Activated naive CD8-positive, alpha-beta T cell treated with anti-CD3 and anti-CD28 coated beads for 36 hours (primary cell): ENCODE measurements at regions not wholly inside any gene's neighbourhood (a gene's known extent, or its start where the extent isn't known, plus 50 kb on each side); places are given as distances from the start of the nearest gene placed in this dataset.
A peak's percentile ranks its signal among the peaks of the same experiment; 100 is the strongest.

Experiments
- DNase-seq: peaks from one replicate; pipeline ENCODE4 v3.0.0; 2021
- H3K27ac Mint-ChIP-seq: one replicate; pipeline ENCODE4 v1.8.0; 2022; ENCODE audit warnings: mild to moderate bottlenecking, moderate library complexity, mixed read lengths
- H3K27me3 Mint-ChIP-seq: one replicate; pipeline ENCODE4 v1.8.0; 2022; ENCODE audit warnings: mild to moderate bottlenecking, mixed read lengths
- H3K36me3 Mint-ChIP-seq: one replicate; pipeline ENCODE4 v1.8.0; 2021; ENCODE audit warnings: mild to moderate bottlenecking, mixed read lengths
- H3K4me1 Mint-ChIP-seq: one replicate; pipeline ENCODE4 v1.8.0; 2021; ENCODE audit warnings: mixed read lengths
- H3K4me3 Mint-ChIP-seq: one replicate; pipeline ENCODE4 v1.8.0; 2022; ENCODE audit warnings: mild to moderate bottlenecking, moderate library complexity, mixed read lengths
- H3K9me3 Mint-ChIP-seq: one replicate; pipeline ENCODE4 v1.8.0; 2022; ENCODE audit warnings: mixed read lengths

DNA sequence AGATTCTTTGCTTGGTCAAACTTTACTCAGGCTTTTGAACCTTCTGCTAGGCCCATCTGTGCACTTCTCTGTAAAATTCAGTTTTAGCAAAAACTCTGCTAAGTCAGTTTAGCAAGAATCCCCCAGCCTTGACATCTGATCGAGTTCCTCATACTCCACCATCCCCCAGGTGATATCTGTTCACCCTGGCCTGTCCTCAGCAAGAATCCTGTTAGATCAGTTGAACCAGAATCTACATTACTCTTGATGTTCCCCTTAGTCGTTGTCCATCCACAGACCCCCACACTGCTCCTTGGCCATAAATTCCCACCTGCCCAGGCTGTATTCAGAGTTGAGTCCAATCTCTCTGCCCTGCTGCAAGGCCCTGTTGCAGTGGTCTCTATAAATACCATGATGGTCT is 162.6 kb downstream of the ZNF674 start:
- no peaks in the 10 kb centered on the region for H3K9me3 Mint-ChIP-seq
- peaks cover 1% of the 10 kb centered on the region for H3K4me1 Mint-ChIP-seq
- no peak overlapping the region for H3K27ac Mint-ChIP-seq

GRCh38 chrX:46381630-46382029 is 163.6 kb downstream of the ZNF674 start:
- peak; percentile 11 for DNase-seq
- H3K27ac Mint-ChIP-seq = no peak overlapping the region
- no peak overlapping the region for H3K4me3 Mint-ChIP-seq
- H3K36me3 Mint-ChIP-seq = no peaks in the 10 kb centered on the region
- H3K9me3 Mint-ChIP-seq = no peaks in the 10 kb centered on the region
- peaks cover 2% of the 10 kb centered on the region for H3K4me1 Mint-ChIP-seq
- peaks cover 4% of the 10 kb centered on the region for H3K27me3 Mint-ChIP-seq

More for the DNA sequence above, 162.6 kb downstream of the ZNF674 start:
- Mint-ChIP-seq H3K36me3 (no peaks in the 10 kb centered on the region), H3K4me3 (no peak overlapping the region), H3K27me3 (peaks cover 4% of the 10 kb centered on the region)
- DNase-seq = no peak

DNA sequence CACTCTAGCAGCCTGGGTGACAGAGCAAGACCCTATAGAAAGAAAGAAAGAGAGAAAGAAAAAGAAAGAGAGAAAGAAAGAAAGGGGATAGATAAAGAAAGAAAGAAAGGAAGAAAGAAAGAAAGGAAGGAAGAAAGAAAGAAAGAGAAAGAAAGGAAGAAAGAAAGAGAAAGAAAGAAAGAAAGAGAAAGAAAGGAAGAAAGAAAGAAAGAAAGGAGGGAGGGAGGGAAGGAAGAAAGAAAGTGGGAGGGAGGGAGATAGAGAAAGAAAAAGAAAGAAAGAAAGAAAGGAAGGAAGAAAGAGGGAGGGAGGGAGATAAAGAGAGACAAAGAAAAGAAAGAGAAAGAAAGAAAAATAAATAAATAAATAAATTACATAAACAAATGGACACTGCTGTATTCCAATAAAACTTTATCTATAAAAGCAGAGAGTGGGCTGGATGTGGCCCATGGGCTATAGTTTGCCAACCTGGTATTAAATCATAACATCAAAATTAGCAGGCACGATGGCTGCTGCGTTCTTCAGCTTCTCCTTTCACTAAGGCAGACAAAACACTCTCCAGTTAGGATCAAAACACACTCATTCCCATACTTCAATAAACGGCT is 165.0 kb downstream of the ZNF674 start:
- Mint-ChIP-seq H3K36me3 (no peaks in the 10 kb centered on the region), H3K27ac (no peak overlapping the region), H3K4me1 (peaks cover 9% of the 10 kb centered on the region), H3K27me3 (peaks cover 4% of the 10 kb centered on the region), H3K9me3 (no peaks in the 10 kb centered on the region), H3K4me3 (no peak overlapping the region)
- no peak for DNase-seq

GRCh38 chrX:46376246-46376885 is 168.9 kb downstream of the ZNF674 start:
- H3K27me3 Mint-ChIP-seq = peaks cover 4% of the 10 kb centered on the region
- no peaks in the 10 kb centered on the region for H3K9me3 Mint-ChIP-seq
- no peaks in the 10 kb centered on the region for H3K36me3 Mint-ChIP-seq
- H3K27ac Mint-ChIP-seq = no peak overlapping the region
- peak; percentile 2 for DNase-seq
- H3K4me3 Mint-ChIP-seq = no peak overlapping the region
- peaks cover 10% of the 10 kb centered on the region for H3K4me1 Mint-ChIP-seq

DNA sequence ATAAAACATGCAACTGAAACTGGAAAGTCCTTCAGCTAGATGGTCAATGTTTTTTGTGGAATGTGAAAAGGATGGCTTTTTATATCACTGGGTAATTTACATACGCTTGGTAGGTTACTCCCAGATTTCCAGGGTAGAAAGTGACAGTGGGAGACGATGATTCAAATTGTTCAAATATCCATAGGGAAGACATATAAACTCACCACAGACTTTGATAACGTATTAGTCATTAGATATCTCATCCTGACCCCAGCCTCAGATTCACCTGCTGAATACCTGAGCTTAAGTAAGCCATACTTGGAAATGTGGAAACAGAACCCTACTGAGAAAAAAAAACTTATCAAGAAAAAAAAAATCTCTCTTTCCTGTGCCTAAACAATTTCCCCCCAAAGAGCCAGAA is 169.4 kb downstream of the ZNF674 start:
- H3K36me3 Mint-ChIP-seq = no peaks in the 10 kb centered on the region
- no peak overlapping the region for H3K4me3 Mint-ChIP-seq
- H3K27ac Mint-ChIP-seq = no peak overlapping the region

DNA sequence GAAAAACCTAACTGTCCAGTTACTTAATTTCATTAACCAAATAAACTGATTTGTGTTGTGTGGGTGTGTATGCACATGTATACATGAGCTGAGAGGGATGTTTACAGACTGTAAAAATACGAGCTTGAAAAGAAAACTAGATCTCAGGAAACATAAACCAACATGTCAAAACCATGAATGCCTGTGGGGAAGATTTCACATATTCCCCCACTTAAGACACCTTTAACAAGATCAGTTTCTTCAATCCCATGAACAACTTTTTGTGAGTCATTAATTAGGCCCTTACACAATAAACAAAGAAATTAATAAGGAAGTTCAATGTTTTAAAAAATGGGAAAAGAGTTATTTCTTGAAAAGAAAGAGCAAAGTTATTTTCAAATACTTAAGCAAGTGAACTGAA is 170.8 kb downstream of the ZNF674 start:
- Mint-ChIP-seq H3K9me3 (no peaks in the 10 kb centered on the region), H3K36me3 (no peaks in the 10 kb centered on the region), H3K4me3 (no peak overlapping the region), H3K27ac (no peak overlapping the region), H3K4me1 (peaks cover 8% of the 10 kb centered on the region), H3K27me3 (no peaks in the 10 kb centered on the region)
- DNase-seq = no peak

More for the DNA sequence above, 169.4 kb downstream of the ZNF674 start:
- H3K4me1 Mint-ChIP-seq = peaks cover 10% of the 10 kb centered on the region
- no peak for DNase-seq
- H3K27me3 Mint-ChIP-seq = peaks cover 4% of the 10 kb centered on the region
- no peaks in the 10 kb centered on the region for H3K9me3 Mint-ChIP-seq

GRCh38 chrX:46367491-46367890 is 177.7 kb downstream of the ZNF674 start:
- H3K27me3 Mint-ChIP-seq = no peaks in the 10 kb centered on the region
- H3K9me3 Mint-ChIP-seq = no peaks in the 10 kb centered on the region
- H3K4me3 Mint-ChIP-seq = no peak overlapping the region
- H3K4me1 Mint-ChIP-seq = no peaks in the 10 kb centered on the region
- no peaks in the 10 kb centered on the region for H3K36me3 Mint-ChIP-seq
- no peak overlapping the region for H3K27ac Mint-ChIP-seq
- no peak for DNase-seq

DNA sequence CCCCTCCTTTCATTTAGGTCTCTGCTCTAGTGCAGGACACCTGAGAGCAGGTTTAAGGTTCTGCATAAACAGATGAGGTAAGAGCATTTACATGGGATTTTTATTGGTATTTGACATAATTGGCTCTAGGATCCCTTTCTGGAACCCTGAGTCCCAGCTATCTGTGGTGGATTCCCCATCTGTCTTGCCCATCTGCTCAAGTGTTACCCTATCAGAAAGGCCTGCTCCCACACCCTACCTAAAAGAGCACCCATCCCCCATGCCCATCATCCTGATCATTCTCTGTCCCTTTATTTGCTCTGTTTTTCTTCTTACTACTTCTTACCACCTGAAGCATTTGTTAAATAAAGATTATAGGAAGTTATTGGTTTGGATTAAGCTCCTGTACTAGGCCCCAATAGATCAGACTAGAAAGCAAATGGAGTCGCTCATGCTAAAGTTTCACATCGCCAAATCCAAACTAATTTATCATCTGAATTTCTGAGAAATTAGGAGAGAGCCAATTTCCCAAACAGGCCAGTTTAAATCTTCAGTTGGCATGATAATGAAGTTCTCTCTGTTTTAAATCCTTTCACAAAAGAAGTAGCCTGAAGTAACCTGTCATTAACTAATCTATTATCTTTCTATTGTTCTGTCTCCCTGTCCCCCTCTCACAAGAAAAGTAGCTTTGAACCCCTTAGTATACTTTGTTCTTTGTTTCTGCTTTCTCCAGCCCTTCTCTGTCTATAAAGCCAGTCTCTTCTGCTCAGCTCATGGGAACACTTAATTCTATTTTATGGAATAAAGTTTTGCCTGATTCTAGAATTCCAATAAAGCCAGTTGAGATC is 178.6 kb downstream of the ZNF674 start:
- Mint-ChIP-seq H3K4me3 (no peak overlapping the region), H3K36me3 (no peaks in the 10 kb centered on the region), H3K27ac (no peak overlapping the region), H3K4me1 (no peaks in the 10 kb centered on the region), H3K9me3 (no peaks in the 10 kb centered on the region), H3K27me3 (no peaks in the 10 kb centered on the region)
- no peak for DNase-seq

GRCh38 chrX:46354481-46354880 is 190.7 kb downstream of the ZNF674 start:
- peaks cover 3% of the 10 kb centered on the region for H3K9me3 Mint-ChIP-seq
- H3K4me1 Mint-ChIP-seq = no peaks in the 10 kb centered on the region
- H3K36me3 Mint-ChIP-seq = no peaks in the 10 kb centered on the region
- H3K27ac Mint-ChIP-seq = no peak overlapping the region
- no peak for DNase-seq
- H3K27me3 Mint-ChIP-seq = no peaks in the 10 kb centered on the region
- H3K4me3 Mint-ChIP-seq = no peak overlapping the region

GRCh38 chrX:46341767-46342322 is 203.4 kb downstream of the ZNF674 start:
- no peaks in the 10 kb centered on the region for H3K27me3 Mint-ChIP-seq
- peaks cover 1% of the 10 kb centered on the region for H3K9me3 Mint-ChIP-seq
- H3K27ac Mint-ChIP-seq = no peak overlapping the region
- H3K36me3 Mint-ChIP-seq = no peaks in the 10 kb centered on the region
- DNase-seq = no peak
- H3K4me1 Mint-ChIP-seq = no peaks in the 10 kb centered on the region
- H3K4me3 Mint-ChIP-seq = no peak overlapping the region

DNA sequence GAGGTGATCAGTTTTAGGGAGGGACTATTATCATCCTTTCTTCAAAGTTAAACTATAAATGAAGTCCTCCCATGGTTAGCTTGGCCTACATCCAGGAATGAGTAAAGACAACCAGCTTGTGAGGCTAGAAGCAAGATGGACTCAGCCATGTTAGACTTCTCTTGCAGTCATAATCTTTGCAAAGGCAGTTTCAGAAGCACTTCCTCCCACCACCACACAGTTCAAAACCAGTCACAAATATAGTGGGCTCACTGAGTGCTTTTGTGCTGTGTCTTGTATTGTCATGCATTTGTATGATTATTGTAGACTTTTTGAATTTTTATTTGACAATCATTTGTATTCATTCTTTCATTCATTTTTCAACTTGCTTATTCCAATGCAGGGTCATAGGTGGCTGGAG is 204.5 kb downstream of the ZNF674 start:
- Mint-ChIP-seq H3K27ac (no peak overlapping the region), H3K9me3 (no peaks in the 10 kb centered on the region), H3K27me3 (no peaks in the 10 kb centered on the region), H3K36me3 (peaks cover 2% of the 10 kb centered on the region), H3K4me3 (no peak overlapping the region), H3K4me1 (no peaks in the 10 kb centered on the region)
- DNase-seq = no peak

DNA sequence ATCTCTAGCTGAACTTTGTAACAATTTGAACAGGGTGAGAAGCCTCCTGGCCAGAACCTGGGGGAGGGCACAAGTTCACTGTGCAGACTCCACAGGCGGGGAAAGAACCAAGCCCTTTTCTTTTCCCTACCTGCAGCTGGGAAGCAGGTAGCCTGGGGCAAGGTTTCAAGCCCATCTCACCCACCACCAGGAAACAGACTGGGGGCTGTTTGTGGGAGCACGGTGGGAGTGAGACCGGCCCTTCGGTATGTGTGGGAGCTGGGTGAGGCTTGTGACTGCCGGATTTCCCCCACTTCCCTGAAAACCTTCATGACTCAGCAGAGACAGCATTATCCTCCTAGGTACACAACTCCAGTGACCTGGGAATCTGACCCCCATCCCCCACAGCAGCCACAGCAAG is 211.7 kb downstream of the ZNF674 start:
- no peak overlapping the region for H3K4me3 Mint-ChIP-seq
- H3K36me3 Mint-ChIP-seq = peaks cover 4% of the 10 kb centered on the region
- H3K27ac Mint-ChIP-seq = no peak overlapping the region
- no peaks in the 10 kb centered on the region for H3K27me3 Mint-ChIP-seq
- peaks cover 4% of the 10 kb centered on the region for H3K9me3 Mint-ChIP-seq
- no peak for DNase-seq
- peaks cover 6% of the 10 kb centered on the region for H3K4me1 Mint-ChIP-seq

DNA sequence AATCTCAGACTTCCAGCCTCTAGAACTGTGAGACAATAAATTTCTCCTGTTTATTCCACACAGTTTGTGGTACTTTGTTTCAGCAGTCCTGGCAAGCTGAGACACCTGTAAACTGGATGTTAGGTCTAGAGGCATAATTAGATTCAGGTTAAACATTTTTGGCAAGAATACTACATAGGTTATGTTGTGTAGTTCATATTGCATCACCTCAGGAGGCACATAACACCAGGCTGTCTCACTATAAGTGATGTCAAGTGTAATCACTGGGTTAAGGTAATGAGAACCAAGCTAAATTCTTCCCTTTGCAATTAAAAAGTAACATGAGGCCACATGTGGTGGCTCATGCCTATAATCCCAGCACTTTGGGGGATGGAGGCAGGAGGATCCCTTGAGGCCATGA is 214.2 kb downstream of the ZNF674 start:
- Mint-ChIP-seq H3K27ac (no peak overlapping the region), H3K4me3 (no peak overlapping the region), H3K9me3 (peaks cover 4% of the 10 kb centered on the region), H3K27me3 (no peaks in the 10 kb centered on the region), H3K4me1 (peaks cover 11% of the 10 kb centered on the region), H3K36me3 (peaks cover 1% of the 10 kb centered on the region)
- no peak for DNase-seq

DNA sequence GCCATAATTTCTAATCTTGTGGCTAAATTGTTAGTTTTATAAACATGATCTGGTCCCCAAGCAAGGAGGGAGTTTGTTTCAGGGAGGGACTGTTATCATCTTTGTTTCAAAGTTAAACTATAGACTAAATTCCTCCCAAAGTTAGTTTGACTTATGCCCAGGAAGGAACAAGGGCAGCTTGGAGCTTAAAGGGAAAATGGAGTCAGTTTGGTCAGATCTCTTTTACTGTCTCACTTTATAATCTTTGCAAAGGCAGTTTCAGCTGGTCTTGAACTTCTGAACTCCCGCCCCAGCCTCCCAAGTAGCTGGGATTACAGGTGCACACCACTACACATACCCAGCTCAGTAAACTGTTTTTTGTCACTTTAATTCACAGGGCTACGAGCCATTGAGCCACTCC is 214.7 kb downstream of the ZNF674 start:
- H3K27ac Mint-ChIP-seq = no peak overlapping the region
- H3K27me3 Mint-ChIP-seq = no peaks in the 10 kb centered on the region
- no peak for DNase-seq
- peaks cover 1% of the 10 kb centered on the region for H3K36me3 Mint-ChIP-seq
- peaks cover 4% of the 10 kb centered on the region for H3K9me3 Mint-ChIP-seq
- H3K4me1 Mint-ChIP-seq = peaks cover 16% of the 10 kb centered on the region
- no peak overlapping the region for H3K4me3 Mint-ChIP-seq

DNA sequence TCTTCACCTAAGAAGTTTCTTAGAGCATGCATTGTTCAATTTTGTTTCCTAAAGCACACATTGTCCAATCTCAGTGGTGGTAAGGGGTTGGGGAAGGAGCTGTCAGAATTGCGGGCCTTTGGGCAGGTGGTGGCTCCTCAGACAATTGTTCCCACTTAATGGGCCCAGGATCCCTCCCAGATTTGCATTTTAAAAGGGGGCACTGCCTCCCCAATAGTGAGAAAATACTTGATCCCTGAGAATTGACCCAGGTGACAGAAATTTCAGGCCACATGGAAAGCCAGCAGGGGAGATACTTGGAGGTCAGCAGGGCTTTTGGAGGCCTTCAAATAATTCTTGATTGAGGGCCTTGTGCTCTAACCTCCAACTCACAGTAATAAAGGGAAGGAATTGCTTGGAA is 217.1 kb downstream of the ZNF674 start:
- no peak overlapping the region for H3K27ac Mint-ChIP-seq
- DNase-seq = no peak
- peaks cover 2% of the 10 kb centered on the region for H3K9me3 Mint-ChIP-seq
- H3K27me3 Mint-ChIP-seq = no peaks in the 10 kb centered on the region
- H3K4me1 Mint-ChIP-seq = peaks cover 21% of the 10 kb centered on the region
- no peak overlapping the region for H3K4me3 Mint-ChIP-seq
- H3K36me3 Mint-ChIP-seq = no peaks in the 10 kb centered on the region
